NCI-H2227 (cell line): ENCODE measurements at regions not wholly inside any gene's neighbourhood (a gene's known extent, or its start where the extent isn't known, plus 50 kb on each side); places are given as distances from the start of the nearest gene placed in this dataset.
"Not testable (repeated sequence)": the region's sequence is repeated elsewhere in the genome, so short reads cannot be mapped to it uniquely, and the experiment has no call there.

Source experiments
- DNase-seq: peaks from one replicate; lab custom pipeline; 2025; ENCODE audit not compliant: unreplicated experiment; lab: John Stamatoyannopoulos, UW

DNA sequence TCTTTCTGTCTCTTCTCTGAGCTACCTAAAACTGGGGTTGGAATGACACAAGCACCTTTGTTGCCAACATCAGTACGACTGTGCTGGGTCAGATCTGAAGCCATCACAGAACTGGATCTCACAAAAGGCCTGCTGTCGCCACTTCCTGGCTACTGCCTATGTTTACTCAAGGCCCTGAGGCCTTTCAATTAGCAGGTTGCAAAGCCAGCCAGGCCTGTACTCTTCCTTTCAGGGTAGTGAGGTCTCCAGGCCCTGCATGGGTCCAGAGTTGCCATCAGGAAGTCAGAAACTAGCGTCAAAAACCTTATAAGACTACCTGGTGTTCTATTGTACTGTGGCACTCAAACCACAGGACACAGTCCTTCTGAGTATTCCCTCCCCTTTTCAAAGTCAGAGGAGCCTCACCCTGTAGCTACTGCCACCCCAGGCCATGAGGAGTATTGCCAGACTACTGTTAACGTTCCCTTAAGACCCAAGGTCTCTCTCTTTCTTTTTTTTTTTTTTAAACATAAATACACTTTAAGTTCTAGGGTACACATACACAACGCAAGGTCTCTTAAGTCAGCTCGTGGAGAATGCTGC lies 937.4 kb upstream of the GJE1 start:
- no peak for DNase-seq

- no peak for DNase-seq
Observed at GRCh38 chr6:141183368-141183767, 949.4 kb upstream of the GJE1 start.

GRCh38 chr6:141175458-141175857 lies 957.3 kb upstream of the GJE1 start:
- not testable (repeated sequence) for DNase-seq

- no peak for DNase-seq
Observed at GRCh38 chr6:141174932-141175331, 957.8 kb upstream of the GJE1 start.

DNA sequence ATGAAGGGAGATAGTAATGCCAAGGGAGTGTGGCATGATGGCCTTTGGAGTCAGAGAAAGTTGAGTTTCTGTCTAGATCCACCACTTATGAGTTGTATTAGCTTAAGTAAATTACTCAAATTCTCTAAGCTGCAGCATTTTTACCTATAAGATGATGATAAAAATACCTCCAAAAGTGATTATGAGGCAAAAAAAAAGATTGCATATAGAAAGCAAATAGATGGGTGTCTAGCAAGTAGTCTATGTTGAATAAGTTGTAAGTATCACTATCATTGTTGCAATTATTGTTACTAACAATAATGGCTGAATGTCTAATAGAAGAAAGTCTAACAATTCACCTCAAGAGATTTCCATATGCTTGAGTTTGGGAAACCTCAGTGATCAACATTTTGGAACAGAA lies 959.2 kb upstream of the GJE1 start:
- DNase-seq, result no peak

GRCh38 chr6:141169419-141169818 lies 963.3 kb upstream of the GJE1 start:
- DNase-seq, result no peak

DNA sequence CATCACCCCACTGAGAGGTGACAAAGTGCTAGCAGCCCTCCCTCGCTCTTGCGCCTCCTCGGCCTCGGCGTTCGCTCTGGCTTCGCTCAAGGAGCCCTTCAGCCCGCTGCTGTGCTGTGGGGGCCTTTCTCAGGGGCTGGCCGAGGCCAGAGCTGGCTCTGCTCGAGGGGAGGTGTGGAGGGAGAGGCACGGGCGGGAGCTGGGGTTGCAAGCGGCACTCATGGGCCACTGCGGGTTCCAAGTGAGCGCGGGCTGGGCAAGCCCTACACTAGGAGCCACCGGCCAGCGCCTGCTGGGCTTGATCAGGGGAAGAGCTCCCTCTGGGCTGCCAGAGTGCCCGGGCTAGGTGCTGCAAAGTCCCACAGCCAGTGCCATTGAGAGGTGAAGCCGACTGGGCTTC lies 964.8 kb upstream of the GJE1 start:
- DNase-seq, result no peak

DNA sequence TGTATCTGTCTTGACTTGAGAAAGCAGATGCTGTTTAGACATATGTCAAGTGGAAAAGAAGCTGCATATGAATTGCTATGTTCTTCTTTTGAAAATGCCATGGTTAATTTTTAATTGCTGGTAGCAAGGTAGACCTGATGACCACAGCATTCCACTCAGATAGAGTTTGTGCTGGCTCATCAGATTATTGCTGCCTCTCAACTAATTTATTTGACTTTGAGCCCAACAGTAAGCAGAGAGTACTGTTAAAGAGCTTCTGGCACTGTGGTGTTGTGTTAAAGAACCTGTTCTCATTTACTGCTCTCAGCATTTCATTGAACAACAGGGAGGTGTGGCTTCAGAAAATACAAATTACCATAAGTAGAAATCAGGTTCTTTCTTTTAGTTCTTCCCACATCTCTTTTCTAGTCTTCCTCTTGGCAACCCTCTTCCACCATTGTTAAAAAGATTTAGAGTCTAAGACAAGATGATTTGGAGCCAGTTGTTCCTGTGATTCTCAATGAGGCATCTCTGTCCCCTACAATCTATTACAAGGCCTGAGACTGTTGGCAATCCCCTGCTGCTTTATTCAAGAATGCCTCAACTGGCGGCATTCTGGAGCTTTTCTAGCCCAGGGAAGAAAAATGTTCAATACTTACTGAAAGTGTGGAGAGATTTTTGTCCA lies 967.6 kb upstream of the GJE1 start:
- no peak for DNase-seq

- no peak for DNase-seq
Observed at GRCh38 chr6:141164042-141164743, 968.5 kb upstream of the GJE1 start.

DNA sequence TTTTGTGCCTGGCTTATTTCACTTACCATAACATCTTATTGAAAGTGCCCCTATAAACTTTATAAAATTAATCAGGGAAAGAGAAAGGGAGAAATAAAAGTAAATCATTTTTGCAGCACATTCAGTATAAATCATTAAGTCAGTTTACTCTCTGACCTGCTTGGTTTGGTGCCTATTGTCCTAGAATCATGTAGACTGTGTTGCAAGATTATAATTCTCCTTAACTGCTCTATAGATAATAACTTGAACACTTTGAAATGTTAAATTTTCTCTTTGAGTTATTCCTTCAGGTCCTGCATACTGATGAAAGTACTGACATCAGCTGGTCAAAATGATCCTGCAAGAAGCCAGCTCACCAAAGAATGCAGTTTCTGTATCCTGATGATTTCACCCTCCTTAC lies 969.6 kb upstream of the GJE1 start:
- no peak for DNase-seq

DNA sequence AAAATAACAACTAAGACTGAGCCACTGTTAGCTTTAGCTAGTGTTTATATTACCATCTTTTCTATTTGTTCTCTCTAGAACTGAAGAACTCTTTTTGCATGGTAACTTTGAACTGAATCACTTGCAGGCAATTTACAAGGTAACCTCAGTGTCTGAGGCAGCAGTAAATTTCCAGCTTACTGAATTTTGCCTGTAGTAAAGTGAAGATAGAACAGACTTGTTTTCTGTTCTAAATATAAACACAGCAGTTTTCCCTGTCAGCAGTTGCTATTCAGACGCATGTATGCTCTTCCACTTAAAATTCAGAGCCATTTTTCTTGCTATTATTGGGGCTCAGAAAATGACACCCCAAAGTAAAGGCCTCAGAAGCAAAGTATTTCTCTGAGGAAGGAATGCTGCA lies 974.0 kb upstream of the GJE1 start:
- DNase-seq, result no peak

- DNase-seq, result no peak
Observed at GRCh38 chr6:141153563-141153962, 979.2 kb upstream of the GJE1 start.

- DNase-seq, result no peak
Observed at GRCh38 chr6:141152951-141153350, 979.8 kb upstream of the GJE1 start.

DNA sequence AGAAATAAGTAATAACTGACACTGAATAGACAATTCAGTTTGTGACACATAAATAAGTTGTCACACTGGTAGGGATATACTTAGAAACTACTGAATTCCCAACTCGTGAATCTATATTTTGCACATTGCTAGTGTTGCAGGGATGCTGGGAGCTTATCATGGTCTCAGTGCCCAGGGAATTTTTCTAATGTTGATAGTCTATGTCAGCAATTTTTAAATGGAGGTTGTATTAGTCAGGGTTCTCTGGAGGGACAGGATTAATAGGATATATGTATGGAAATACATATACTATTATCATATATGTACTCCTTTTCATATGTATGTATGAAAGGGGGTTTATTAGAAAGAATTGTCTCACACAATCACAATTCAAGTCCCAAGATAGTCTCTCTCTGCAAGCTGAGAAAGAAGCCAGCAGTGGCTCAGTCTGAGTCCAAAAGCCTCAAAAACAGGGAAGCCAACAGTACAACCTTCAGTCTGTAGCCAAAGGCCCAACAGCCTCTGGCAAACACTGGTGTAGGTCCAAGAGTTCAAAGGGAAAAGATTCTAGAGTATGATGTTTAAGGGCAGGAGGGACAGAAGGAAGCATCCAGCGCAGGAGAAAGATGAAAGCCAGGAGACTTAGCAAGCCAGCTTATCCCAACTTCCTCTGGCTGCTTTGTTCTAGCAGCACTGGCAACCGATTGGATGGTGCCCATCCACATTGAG lies 980.9 kb upstream of the GJE1 start:
- DNase-seq, result no peak

GRCh38 chr6:141141870-141142269 lies 990.9 kb upstream of the GJE1 start:
- no peak for DNase-seq

GRCh38 chr6:141140905-141141304 lies 991.8 kb upstream of the GJE1 start:
- no peak for DNase-seq

DNA sequence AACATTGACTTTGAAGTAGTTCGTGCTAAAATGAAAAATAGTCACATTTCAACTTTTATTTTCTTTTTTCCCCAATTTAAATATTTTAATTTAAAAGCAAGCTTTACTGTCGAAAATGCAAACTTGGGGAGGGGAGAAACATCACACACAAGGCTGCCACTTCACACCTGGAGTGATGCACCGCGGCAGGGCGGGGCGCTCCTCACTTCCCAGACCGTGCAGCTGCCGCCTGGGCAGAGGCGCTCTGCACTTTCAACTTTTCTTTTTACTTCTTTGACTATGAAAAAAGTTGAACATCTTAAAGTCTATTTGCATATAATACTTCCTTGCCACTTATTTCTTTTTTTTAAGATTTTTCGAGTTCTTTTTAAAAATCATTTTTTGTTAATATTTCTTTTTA lies 993.3 kb upstream of the GJE1 start:
- DNase-seq, result no peak

- DNase-seq, result no peak
Observed at GRCh38 chr6:141134723-141135122, 998.0 kb upstream of the GJE1 start.

DNA sequence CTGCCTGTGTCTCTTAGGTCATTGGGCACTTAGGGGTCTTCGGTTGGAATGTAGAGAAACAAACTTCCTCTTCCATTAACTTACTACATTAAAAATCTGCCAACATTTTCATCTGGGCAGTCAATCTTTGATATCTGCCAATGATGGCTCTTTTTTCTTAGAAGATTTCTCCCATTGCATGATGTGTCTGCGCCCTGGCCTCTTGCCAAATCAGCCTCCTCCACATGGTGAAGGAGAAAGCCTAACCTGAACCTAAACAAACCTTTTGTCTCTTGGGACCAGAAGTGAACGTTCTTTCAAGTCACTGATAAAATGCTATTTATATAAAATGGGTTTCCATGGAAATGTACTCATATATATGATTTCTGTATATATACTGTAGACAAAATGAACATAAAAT lies 998.9 kb upstream of the GJE1 start:
- no peak for DNase-seq

DNA sequence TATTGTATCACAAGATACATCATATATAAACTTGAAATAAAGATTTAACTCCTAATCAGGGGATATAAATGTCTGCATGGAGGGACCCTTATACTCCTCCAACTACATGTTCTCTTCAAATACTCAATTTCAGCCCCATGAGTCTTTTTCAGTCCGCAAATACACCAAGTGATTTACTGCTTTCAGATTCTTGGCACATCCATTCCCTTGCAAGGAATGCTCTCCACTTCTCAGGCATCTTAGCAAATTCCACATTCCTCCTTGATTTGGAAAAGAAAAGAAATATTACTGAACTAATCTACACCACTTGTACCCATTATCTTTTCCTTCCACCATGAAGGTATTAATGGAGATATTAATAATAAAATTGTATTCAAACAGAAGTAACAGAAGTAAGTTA lies 999.4 kb upstream of the GJE1 start:
- no peak for DNase-seq

DNA sequence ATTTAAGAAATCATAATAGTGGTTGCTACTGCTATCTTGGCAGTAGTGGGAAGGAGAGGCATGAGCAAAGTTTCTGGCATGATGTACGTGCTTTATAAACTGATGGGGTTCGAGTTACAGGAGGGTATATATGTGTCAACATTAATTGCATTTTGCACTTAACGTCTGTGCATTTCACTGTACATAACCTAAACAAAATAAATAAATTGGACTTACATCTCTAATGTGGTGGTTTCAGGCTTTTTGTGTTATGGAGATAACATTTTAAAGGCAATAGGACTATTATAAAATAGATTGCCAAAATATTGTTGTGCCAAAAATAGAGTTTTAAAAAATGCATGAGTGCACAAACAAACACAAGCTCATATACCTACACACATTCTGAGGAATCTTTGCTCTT lies 1001.1 kb upstream of the GJE1 start:
- no peak for DNase-seq

- no peak for DNase-seq
Observed at GRCh38 chr6:141123497-141123896, 1009.2 kb upstream of the GJE1 start.
